GM18505 (cell line): ENCODE measurements at regions not wholly inside any gene's neighbourhood (a gene's known extent, or its start where the extent isn't known, plus 50 kb on each side); places are given as distances from the start of the nearest gene placed in this dataset.

ENCODE experiments used
- ATAC-seq: cut with Tn5 transposase; IDR thresholded peaks from one replicate; pipeline ENCODE4 v1.9.1; 2021; ENCODE audit not compliant: unreplicated experiment
- POLR2A ChIP-seq: IDR thresholded peaks from 4 replicates; pipeline ENCODE4 v1.6.1; 2011; ENCODE audit warnings: borderline replicate concordance; ENCODE audit not compliant: insufficient read depth, insufficient read length; ENCODE audit errors: extremely low read depth

DNA sequence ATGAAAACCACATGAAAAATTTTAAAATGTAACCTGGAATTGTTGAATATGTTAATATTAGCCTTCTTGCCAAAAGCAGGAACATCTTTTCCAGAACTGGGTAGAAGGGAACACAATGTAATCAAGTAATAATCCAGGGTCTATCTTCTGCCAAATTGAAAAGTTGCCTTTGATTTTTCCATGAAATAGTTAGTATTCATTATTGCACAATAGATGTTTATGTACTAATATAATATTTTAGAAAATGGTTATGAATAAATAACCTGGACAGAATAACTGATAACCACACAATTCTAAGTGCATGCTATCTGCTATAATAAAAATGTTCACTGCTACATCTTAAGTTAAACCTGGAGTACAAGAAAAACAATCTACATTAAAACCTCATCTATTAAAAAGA is 802.3 kb downstream of the LIG4 start:
- no peak for ATAC-seq
- no peak for TF ChIP-seq POLR2A

DNA sequence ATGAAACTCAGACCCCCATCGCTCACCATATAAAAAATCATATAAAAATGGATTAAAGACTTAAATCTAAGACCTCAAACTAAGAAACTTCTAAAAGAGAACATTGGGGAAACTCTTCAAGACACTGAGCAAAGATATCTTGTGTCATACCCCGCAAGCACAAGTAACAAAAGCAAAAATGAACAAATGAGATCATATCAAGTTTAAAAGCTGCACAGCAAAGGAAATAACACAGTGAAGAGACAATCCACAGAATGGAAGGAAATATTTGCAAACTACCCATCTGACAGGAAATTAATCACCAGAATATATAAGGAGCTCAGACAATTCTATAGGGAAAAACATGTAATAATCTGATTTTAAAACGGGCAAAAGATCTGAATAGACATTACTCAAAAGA is 808.3 kb downstream of the LIG4 start:
- no peak for TF ChIP-seq POLR2A
- ATAC-seq: no peak

DNA sequence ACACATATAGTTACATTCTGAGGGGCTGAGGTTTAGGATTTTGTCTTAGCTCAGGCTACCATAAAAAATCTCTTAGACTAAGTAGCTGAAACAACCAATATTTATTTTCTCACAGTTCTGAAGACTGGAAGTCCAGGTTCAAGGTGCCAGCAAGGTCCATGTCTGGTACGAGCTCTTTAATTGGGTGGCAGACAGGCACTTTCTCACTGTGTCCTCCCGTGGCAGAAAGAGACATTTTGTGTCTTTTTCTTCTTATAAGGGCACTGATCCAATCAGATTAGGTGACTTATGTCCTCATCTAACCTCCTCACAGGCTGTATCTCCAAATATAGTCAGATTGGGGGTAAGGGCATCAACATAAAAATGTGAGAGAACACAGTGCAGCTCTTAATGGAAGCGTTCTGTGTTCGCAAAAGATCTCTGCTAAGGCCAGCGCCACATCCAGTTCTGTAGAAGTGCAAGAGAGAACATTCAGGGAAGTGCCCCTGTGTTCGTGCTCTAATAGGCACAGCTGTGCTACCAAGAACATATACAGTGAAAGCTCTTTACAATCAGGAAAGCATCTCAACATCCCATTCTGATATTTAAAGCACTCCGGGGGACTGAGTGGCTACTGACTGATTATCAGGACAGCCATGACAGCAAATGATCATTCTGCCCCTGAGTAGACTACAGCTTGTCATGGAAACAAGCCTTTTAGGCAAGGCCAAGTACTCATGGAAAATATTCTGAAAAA is 819.2 kb downstream of the LIG4 start:
- TF ChIP-seq POLR2A: no peak

DNA sequence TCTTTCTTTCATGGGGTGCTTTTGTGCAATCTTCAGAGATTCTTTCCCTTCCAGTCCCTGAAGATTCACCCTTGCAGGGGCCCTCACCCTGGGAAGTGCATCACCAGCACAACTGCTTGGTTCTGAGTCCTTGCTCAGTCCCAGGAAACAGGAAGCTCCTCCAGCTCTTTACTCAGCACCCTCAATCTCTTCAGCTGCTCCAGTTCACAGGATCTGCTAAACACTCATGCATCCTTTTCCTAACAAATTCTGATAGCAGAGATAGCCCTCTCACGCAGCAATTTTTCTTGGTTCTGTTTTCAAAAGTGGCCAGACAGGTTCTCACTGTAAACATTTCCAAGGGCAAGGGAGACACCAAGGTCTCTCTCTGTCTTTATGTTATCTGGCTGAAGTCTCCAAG is 823.1 kb downstream of the LIG4 start:
- no peak for ATAC-seq
- no peak for TF ChIP-seq POLR2A

More for the DNA sequence above, 819.2 kb downstream of the LIG4 start:
- ATAC-seq: no peak

DNA sequence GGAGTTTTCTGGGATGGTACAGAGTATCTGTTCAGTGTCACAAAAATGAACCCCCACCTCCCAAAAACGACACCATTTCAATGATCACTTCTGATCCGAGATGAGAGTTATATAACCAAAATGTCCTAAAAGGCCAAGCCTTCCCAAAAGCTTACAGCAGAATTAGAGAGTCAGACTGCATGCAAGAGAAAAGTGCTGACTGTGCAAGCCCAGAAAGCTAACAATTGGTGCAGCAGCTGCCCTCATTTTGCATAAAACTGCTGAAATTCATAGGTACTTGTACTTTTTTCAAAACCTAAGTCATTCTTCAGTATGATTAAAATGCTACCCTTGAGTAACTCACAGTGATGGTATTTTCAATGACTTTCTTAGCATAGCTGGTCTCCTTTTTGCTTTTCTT is 819.6 kb upstream of the ARGLU1 start:
- TF ChIP-seq POLR2A: no peak
- no peak for ATAC-seq

DNA sequence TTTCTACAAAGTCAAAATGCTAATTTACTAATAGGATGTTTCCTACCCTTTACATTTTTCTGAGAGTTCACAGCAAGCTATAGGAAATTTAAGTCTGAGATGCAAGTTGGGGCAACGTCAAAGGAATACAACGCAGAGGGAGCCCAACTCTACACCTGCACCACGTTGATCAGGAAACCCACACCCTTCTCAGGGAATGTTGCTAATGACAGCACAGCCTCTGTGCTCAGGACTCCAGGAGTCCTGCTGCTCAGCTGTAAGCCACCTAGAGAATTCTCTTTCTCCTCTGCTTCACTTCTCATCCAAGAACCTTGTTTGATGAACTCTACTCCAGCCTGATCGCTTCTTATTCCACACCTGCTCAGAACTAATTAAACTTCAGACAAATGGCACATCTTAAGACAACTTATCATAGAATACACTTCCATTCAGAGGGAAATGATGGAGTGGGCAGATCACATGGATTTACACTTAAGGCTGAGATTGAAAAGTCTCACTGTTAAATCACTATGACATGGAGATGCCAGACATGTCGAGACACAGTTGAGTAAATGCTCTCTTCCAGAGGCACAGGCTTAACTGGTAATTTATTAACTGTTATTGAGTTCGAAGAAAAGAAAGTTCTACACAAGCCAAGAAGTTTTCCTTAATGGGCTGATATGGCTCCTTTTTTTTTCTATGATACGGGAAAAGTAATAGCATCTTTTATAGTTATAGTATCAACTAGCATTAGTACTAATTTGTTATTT is 811.6 kb upstream of the ARGLU1 start:
- TF ChIP-seq POLR2A: no peak
- no peak for ATAC-seq

DNA sequence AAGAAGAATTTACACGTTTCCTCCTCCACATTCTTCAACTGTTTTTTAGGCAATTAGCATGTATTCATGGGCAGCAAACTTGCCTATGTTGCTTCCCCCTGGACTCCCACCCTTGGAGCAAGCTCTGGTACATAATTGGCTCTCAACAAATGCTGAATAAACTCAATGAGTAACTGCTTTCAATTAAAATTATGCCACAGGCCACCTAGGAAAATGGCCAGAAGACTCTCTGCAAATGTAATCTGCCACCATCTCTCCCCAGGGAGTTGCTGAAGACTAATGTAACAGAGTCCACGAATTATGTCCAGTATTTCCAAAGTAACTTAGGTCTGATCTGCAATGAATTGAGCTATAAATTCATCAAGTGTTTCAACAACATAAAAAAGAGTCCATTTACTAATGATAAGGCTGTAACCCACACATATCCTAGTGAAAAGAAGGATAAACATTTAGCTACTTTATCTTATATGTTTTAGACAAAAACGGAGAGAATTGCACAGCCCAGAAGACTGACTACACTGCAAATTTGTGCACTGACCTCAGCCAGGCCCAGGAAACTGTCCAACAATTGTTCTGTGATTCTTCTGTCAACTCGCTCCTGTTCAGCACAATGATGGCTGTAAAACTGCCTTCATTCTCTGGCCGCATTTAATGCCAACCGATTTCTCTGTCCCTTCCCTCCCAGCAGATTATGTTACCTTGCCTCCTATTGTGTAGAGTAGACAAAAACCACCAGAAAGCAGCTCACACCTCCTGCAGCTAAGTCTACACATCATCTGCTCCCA is 808.6 kb upstream of the ARGLU1 start:
- no peak for ATAC-seq
- no peak for TF ChIP-seq POLR2A

DNA sequence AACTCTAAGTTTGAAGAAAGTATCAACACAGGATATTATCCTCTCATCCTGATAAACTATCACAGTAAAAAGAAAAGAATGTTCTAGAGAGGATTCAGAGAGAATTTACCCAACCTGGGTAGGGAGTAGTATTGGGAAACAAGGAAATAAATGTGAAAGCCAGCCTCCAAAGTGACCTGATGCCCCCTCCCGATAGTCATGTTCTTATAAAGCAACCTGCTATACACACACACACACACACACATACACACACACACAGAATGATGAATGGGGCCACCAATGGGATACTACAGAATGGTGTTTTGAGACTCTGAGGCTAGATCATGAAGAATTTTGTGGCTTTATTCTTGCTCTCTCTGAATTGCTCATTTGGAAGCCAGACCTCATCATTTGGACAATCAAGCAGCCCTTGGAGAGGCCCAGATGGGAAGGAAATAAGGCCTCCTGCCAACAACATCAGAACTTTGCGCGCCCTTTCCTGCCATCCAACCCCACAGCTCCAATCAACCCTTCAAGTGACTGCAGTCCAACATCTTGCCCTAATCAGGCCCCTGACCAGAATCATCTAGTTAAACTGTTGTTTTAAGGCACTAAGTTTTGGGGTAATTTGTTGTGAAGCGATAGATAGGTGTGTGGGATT is 807.9 kb upstream of the ARGLU1 start:
- TF ChIP-seq POLR2A: no peak
- no peak for ATAC-seq

DNA sequence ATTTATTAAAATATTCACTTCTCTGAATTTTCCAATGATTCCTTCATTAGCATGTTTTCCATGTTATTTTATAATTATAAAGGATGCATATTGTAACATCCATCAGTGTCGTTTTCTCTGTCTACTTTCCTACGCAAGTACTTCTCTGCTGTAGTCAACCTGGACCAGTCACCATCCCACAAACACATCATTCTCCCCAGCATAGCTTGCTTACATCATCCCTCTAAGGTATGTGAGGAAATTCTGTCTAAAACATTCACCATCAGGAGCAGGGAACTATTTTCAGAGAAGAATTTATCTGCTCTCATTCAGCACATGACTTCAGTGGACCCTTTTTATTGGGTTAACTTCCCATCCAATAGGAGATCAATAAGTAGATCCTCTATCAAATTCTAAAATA is 806.1 kb upstream of the ARGLU1 start:
- ATAC-seq: no peak
- no peak for TF ChIP-seq POLR2A

DNA sequence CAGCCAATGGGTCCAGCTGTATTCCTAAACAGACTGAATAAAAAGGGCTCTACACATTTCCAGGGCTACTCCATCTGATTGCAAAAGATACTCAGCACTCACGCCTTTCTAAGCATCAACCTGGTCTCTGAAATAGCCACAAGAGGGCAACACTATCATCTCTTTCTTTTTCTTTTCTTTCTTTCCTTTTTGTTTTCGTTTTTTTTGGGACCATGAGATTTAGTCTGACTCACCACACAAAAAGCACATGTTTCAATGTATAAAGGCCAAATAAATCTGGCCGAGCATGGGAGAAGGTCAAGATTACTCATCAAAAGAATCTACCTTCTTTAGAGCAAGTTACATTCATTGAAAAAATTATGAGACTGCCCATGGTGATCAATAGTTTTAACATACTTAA is 805.6 kb upstream of the ARGLU1 start:
- TF ChIP-seq POLR2A: no peak
- no peak for ATAC-seq

DNA sequence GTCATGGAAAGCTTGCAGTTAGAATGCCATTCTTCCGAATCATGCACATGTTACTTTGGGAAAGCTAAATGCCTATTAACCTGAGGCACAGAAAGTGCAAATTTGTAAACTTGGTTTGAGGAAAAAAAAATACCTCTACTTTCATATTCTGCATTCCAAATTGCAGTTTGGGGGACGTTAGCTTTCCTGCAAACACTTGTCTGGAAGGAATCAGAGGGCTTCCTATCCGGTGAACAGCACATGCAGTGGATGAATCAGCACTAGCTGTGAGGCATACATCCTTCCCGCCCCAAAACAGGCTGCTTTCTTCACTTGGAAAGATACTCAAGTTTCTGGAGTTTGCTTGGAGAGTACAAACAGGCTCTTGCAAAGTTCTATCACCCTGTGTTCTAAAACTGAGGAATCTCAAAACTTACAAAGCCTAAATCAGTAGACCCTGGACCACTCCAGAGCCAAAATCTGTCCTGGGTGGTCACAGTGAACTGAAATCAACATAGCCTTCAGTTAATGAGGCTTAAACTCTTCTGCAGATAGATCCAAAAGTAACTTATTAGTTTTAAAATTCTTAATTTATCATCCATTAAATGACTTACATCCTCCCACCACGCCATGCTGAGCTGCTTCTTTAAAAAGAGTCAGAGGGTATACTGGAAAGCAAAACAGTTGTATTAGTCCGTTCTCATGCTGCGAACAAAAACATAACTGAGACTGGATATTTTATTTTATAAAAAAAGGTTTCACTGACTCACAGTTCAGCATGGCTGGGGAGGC is 802.3 kb upstream of the ARGLU1 start:
- TF ChIP-seq POLR2A: no peak
- no peak for ATAC-seq

DNA sequence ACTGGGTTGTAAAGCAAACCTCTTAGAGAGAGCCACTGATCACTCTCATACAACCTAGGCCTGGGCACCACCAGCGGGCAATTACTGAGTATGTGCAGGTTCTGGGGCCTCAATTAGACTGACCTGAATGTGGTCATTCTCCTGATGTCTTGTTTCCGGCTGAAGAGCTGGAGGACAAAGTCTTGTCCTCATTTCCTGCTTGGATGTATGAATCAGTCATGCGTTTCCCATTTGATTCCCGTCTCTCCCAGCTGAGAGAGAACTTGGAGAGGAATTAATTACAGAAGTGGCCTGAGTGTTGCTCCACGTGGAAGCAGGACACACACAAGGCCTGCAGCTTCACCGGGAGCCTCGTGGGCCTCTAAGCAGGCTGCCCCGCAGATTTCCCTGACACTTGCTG is 799.3 kb upstream of the ARGLU1 start:
- no peak for TF ChIP-seq POLR2A
- no peak for ATAC-seq
